HL-60 (cell line): ENCODE measurements at regions not wholly inside any gene's neighbourhood (a gene's known extent, or its start where the extent isn't known, plus 50 kb on each side); places are given as distances from the start of the nearest gene placed in this dataset.

Experiments
- DNase-seq, 2 experiments: peaks; one replicate each; pipeline ENCODE4 v3.0.0-alpha.2; 2010 to 2020; ENCODE audit warnings: low read depth in 1 of 2, low spot score in 1 of 2
- H3K27ac ChIP-seq: fragments of 250-450 bp; sonication (Bioruptor Pico); replicated peaks from 2 replicates; pipeline ENCODE4 v1.5.1; 2020; ENCODE audit warnings: mild to moderate bottlenecking, moderate library complexity
- H3K27me3 ChIP-seq: fragments of 250-450 bp; sonication (Bioruptor Pico); 2 replicates; pipeline ENCODE4 v1.5.1; 2021; ENCODE audit warnings: mild to moderate bottlenecking, moderate library complexity; ENCODE audit not compliant: insufficient read depth, poor library complexity, severe bottlenecking
- H3K4me3 ChIP-seq: replicated peaks from 2 replicates; pipeline ENCODE4 v1.5.1; 2011; ENCODE audit warnings: mild to moderate bottlenecking, control low read depth, low read length; ENCODE audit not compliant: insufficient read depth
- CTCF ChIP-seq: IDR thresholded peaks from one replicate; pipeline ENCODE4 v1.5.1; 2011; ENCODE audit warnings: low read length, control low read depth, inconsistent platforms; ENCODE audit not compliant: insufficient read depth
- GABPA ChIP-seq: IDR thresholded peaks from 2 replicates; pipeline ENCODE4 v1.6.1; 2012; ENCODE audit warnings: low read depth
- POLR2AphosphoS5 ChIP-seq: IDR thresholded peaks from 2 replicates; pipeline ENCODE4 v1.6.1; 2012; ENCODE audit warnings: low read depth
- REST ChIP-seq: IDR thresholded peaks from 2 replicates; pipeline ENCODE4 v1.6.1; 2012; ENCODE audit warnings: low read depth; ENCODE audit not compliant: insufficient replicate concordance
- SPI1 ChIP-seq: IDR thresholded peaks from 2 replicates; pipeline ENCODE4 v1.6.1; 2012; ENCODE audit warnings: low read depth, mild to moderate bottlenecking, borderline replicate concordance

- DNase-seq: no peak
- no peak overlapping the region for H3K4me3 ChIP-seq
- TF ChIP-seq GABPA (no peak), CTCF (no peak), REST (no peak), SPI1 (no peak), POLR2AphosphoS5 (no peak)
- H3K27me3 ChIP-seq: no peaks in the 10 kb centered on the region
- no peak overlapping the region for H3K27ac ChIP-seq
Measured at GRCh38 chr20:11654766-11655165, 262.9 kb upstream of the BTBD3 start.

- no peak for DNase-seq
- peaks cover 4% of the 10 kb centered on the region for H3K27me3 ChIP-seq
- H3K4me3 ChIP-seq: no peak overlapping the region
- no peak overlapping the region for H3K27ac ChIP-seq
- no peak for TF ChIP-seq REST
- no peak for TF ChIP-seq POLR2AphosphoS5
- TF ChIP-seq CTCF: no peak
- no peak for TF ChIP-seq GABPA
- TF ChIP-seq SPI1: no peak
Measured at GRCh38 chr20:11660673-11661072, 257.0 kb upstream of the BTBD3 start.

GRCh38 chr20:11671015-11671511, 246.6 kb upstream of the BTBD3 start:
- peaks cover 3% of the 10 kb centered on the region for H3K27me3 ChIP-seq
- no peak for TF ChIP-seq POLR2AphosphoS5
- no peak for TF ChIP-seq SPI1
- TF ChIP-seq CTCF: no peak
- TF ChIP-seq REST: no peak
- no peak for TF ChIP-seq GABPA
- no peak for DNase-seq
- no peak overlapping the region for H3K27ac ChIP-seq
- no peak overlapping the region for H3K4me3 ChIP-seq
